Smooth muscle cell (in vitro differentiated cells): ENCODE measurements at regions not wholly inside any gene's neighbourhood (a gene's known extent, or its start where the extent isn't known, plus 50 kb on each side); places are given as distances from the start of the nearest gene placed in this dataset.

Experiments
- DNase-seq: peaks from one replicate; lab custom pipeline; 2025; ENCODE audit not compliant: unreplicated experiment; lab: John Stamatoyannopoulos, UW
- H2AFZ ChIP-seq: fragments of 200-600 bp; sonication (generic); 2 replicates; pipeline ENCODE4 v1.6.0; 2016; ENCODE audit warnings: antibody characterized with exemption, low read depth, mild to moderate bottlenecking
- H3F3A ChIP-seq: fragments of 200-600 bp; sonication (generic); 2 replicates; pipeline ENCODE4 v1.6.0; 2017; ENCODE audit warnings: antibody characterized with exemption, low read depth
- H3K27ac ChIP-seq: fragments of 200-600 bp; sonication (generic); 2 replicates; pipeline ENCODE4 v1.5.1; 2016; ENCODE audit warnings: low read depth, mild to moderate bottlenecking
- H3K27me3 ChIP-seq: fragments of 200-600 bp; sonication (generic); 2 replicates; pipeline ENCODE4 v1.6.1; 2016; ENCODE audit warnings: low read depth, mild to moderate bottlenecking
- H3K36me3 ChIP-seq: fragments of 200-600 bp; sonication (generic); 2 replicates; pipeline ENCODE4 v1.5.1; 2016; ENCODE audit warnings: low read depth
- H3K4me1 ChIP-seq: fragments of 200-600 bp; sonication (generic); 2 replicates; pipeline ENCODE4 v1.5.1; 2016; ENCODE audit warnings: low read depth
- H3K4me2 ChIP-seq: fragments of 200-600 bp; sonication (generic); 2 replicates; pipeline ENCODE4 v1.6.0; 2016; ENCODE audit warnings: mild to moderate bottlenecking
- H3K4me3 ChIP-seq: fragments of 200-600 bp; sonication (generic); 2 replicates; pipeline ENCODE4 v1.5.1; 2016; ENCODE audit warnings: mild to moderate bottlenecking
- H3K79me2 ChIP-seq: fragments of 200-600 bp; sonication (generic); 2 replicates; pipeline ENCODE4 v1.6.0; 2016; ENCODE audit warnings: low read depth, mild to moderate bottlenecking
- H3K9ac ChIP-seq: fragments of 200-600 bp; sonication (generic); 2 replicates; pipeline ENCODE4 v1.6.0; 2016; ENCODE audit warnings: low read depth
- H3K9me3 ChIP-seq: fragments of 200-600 bp; sonication (generic); replicated peaks from 2 replicates; pipeline ENCODE4 v1.5.1; 2016; ENCODE audit warnings: low read depth
- H4K20me1 ChIP-seq: fragments of 200-600 bp; sonication (generic); 2 replicates; pipeline ENCODE4 v1.6.0; 2016; ENCODE audit warnings: low read depth
- CTCF ChIP-seq: fragments of 200-600 bp; sonication (generic); IDR thresholded peaks from 2 replicates; pipeline ENCODE4 v1.5.1; 2017; ENCODE audit warnings: borderline replicate concordance, mild to moderate bottlenecking, antibody characterized with exemption; ENCODE audit not compliant: insufficient read depth, poor library complexity, severe bottlenecking
- WGBS: methylation state at CpG from one replicate; pipeline ENCODE4 v1.1.7; 2016; ENCODE audit warnings: low lambda C conversion rate; 5-methylcytosine and 5-hydroxymethylcytosine counted together

GRCh38 chrX:146754268-146754667 lies 55.3 kb upstream of the CXorf51B start:
- 44% methylated on average over 3 of the region's 3 CpGs for WGBS
- Histone ChIP-seq H3K79me2 (no peaks in the 10 kb centered on the region), H3F3A (no peaks in the 10 kb centered on the region), H2AFZ (no peak overlapping the region), H3K27ac (no peak overlapping the region), H3K27me3 (no peaks in the 10 kb centered on the region), H4K20me1 (no peaks in the 10 kb centered on the region), H3K4me1 (no peaks in the 10 kb centered on the region), H3K4me2 (no peak overlapping the region), H3K9me3 (no peaks in the 10 kb centered on the region), H3K4me3 (no peak overlapping the region), H3K36me3 (no peaks in the 10 kb centered on the region), H3K9ac (no peak overlapping the region)
- TF ChIP-seq CTCF: no peak
- no peak for DNase-seq

GRCh38 chrX:146755214-146755613 lies 54.4 kb upstream of the CXorf51B start:
- WGBS: 45% methylated on average over 1 of the region's 1 CpG
- H3K79me2 ChIP-seq: no peaks in the 10 kb centered on the region
- no peaks in the 10 kb centered on the region for H3F3A ChIP-seq
- H3K4me1 ChIP-seq: no peaks in the 10 kb centered on the region
- H3K27ac ChIP-seq: no peak overlapping the region
- no peak for TF ChIP-seq CTCF
- H4K20me1 ChIP-seq: no peaks in the 10 kb centered on the region
- no peak overlapping the region for H3K4me2 ChIP-seq
- DNase-seq: no peak
- no peaks in the 10 kb centered on the region for H3K36me3 ChIP-seq
- H2AFZ ChIP-seq: no peak overlapping the region
- H3K9ac ChIP-seq: no peak overlapping the region
- no peaks in the 10 kb centered on the region for H3K27me3 ChIP-seq
- no peaks in the 10 kb centered on the region for H3K9me3 ChIP-seq
- no peak overlapping the region for H3K4me3 ChIP-seq
